ENCODE measurements at regions not wholly inside any gene's neighbourhood (a gene's known extent, or its start where the extent isn't known, plus 50 kb on each side); places are given as distances from the start of the nearest gene placed in this dataset.
"Not testable (repeated sequence)": the region's sequence is repeated elsewhere in the genome, so short reads cannot be mapped to it uniquely, and the experiment has no call there.

GRCh38 chr15:24784506-24784905 lies 108.9 kb downstream of the NPAP1 start:
- no CpG with 5 or more reads among the region's 4 CpGs for WGBS (ENCODE audit: extremely low coverage, insufficient coverage, insufficient read length)
- no peak for DNase-seq
- H4K8ac ChIP-seq (ENCODE audit: low read depth, low read length), result no peak overlapping the region

GRCh38 chr15:24786347-24786746 lies 110.8 kb downstream of the NPAP1 start:
- H3K4me3 ChIP-seq (ENCODE audit: low read depth, low read length), result no peak overlapping the region
- no peak for DNase-seq
- H2BK5ac ChIP-seq (ENCODE audit: low read depth, low read length, poor library complexity), result no peak overlapping the region

More at GRCh38 chr15:24784506-24784905, 108.9 kb downstream of the NPAP1 start:
- Histone ChIP-seq H3K23ac (ENCODE audit: low read length) (no peak overlapping the region), H3K27me3 (ENCODE audit: insufficient read depth, low read length) (no peaks in the 10 kb centered on the region), H3K4me2 (ENCODE audit: low read length) (no peak overlapping the region), H2BK5ac (ENCODE audit: low read depth, low read length, poor library complexity) (no peak overlapping the region), H2BK120ac (ENCODE audit: insufficient read depth, low read length, poor library complexity) (no peak overlapping the region), H3K4me3 (ENCODE audit: low read depth, low read length) (no peak overlapping the region), H3K4me1 (ENCODE audit: control insufficient read depth in 1 of 2, insufficient read depth in 2 of 2, low read length in 2 of 2) (no peaks in the 10 kb centered on the region), H3K9ac (ENCODE audit: low read length) (no peak overlapping the region), H4K91ac (ENCODE audit: low read depth, low read length) (no peak overlapping the region), H3K79me2 (ENCODE audit: control insufficient read depth, insufficient read depth, low read length, poor library complexity) (no peaks in the 10 kb centered on the region), H2AK5ac (ENCODE audit: low read length) (no peak overlapping the region), H3K9me3 (ENCODE audit: insufficient read depth, low read depth, low read length) (no peaks in the 10 kb centered on the region), H4K12ac (ENCODE audit: low read depth, low read length) (no peak overlapping the region), H3K14ac (ENCODE audit: low read length) (no peak overlapping the region), H3K36me3 (ENCODE audit: control insufficient read depth in 1 of 2, insufficient read depth in 2 of 2, low read length in 2 of 2) (no peaks in the 10 kb centered on the region), H3K27ac (ENCODE audit: low read depth, low read length) (no peak overlapping the region), H3K79me1 (ENCODE audit: low read length) (no peaks in the 10 kb centered on the region), H3K4ac (ENCODE audit: low read depth, low read length) (no peak overlapping the region), H2BK12ac (ENCODE audit: low read length) (no peak overlapping the region), H3K18ac (ENCODE audit: low read length) (no peak overlapping the region), H2AFZ (ENCODE audit: insufficient read depth, low read length, poor library complexity) (no peak overlapping the region)

GRCh38 chr15:24802624-24803023 lies 127.0 kb downstream of the NPAP1 start:
- H2BK120ac ChIP-seq (ENCODE audit: insufficient read depth, low read length, poor library complexity); H3K4me1 ChIP-seq (ENCODE audit: control insufficient read depth in 1 of 2, insufficient read depth in 2 of 2, low read length in 2 of 2); H3K9me3 ChIP-seq (ENCODE audit: insufficient read depth, low read depth, low read length); H3K14ac ChIP-seq (ENCODE audit: low read length); H3K27ac ChIP-seq (ENCODE audit: low read depth, low read length); H3K27me3 ChIP-seq (ENCODE audit: insufficient read depth, low read length); H3K4ac ChIP-seq (ENCODE audit: low read depth, low read length); H2AK5ac ChIP-seq (ENCODE audit: low read length); H2BK5ac ChIP-seq (ENCODE audit: low read depth, low read length, poor library complexity); H2BK12ac ChIP-seq (ENCODE audit: low read length); H3K79me1 ChIP-seq (ENCODE audit: low read length); H3K4me2 ChIP-seq (ENCODE audit: low read length); H3K79me2 ChIP-seq (ENCODE audit: control insufficient read depth, insufficient read depth, low read length, poor library complexity); H3K18ac ChIP-seq (ENCODE audit: low read length); H3K9ac ChIP-seq (ENCODE audit: low read length); H3K23ac ChIP-seq (ENCODE audit: low read length); H3K36me3 ChIP-seq (ENCODE audit: control insufficient read depth in 1 of 2, insufficient read depth in 2 of 2, low read length in 2 of 2); H4K8ac ChIP-seq (ENCODE audit: low read depth, low read length); H3K4me3 ChIP-seq (ENCODE audit: low read depth, low read length); H2AFZ ChIP-seq (ENCODE audit: insufficient read depth, low read length, poor library complexity); H4K91ac ChIP-seq (ENCODE audit: low read depth, low read length); H4K12ac ChIP-seq (ENCODE audit: low read depth, low read length); DNase-seq: not testable (repeated sequence)
- no CpG with 5 or more reads among the region's 6 CpGs for WGBS (ENCODE audit: extremely low coverage, insufficient coverage, insufficient read length)

More at GRCh38 chr15:24786347-24786746, 110.8 kb downstream of the NPAP1 start:
- Histone ChIP-seq H3K4ac (ENCODE audit: low read depth, low read length) (no peak overlapping the region), H3K9ac (ENCODE audit: low read length) (no peak overlapping the region), H2BK120ac (ENCODE audit: insufficient read depth, low read length, poor library complexity) (no peak overlapping the region), H3K23ac (ENCODE audit: low read length) (no peak overlapping the region), H3K79me1 (ENCODE audit: low read length) (no peaks in the 10 kb centered on the region), H3K4me2 (ENCODE audit: low read length) (no peak overlapping the region), H3K18ac (ENCODE audit: low read length) (no peak overlapping the region), H4K12ac (ENCODE audit: low read depth, low read length) (no peak overlapping the region), H3K36me3 (ENCODE audit: control insufficient read depth in 1 of 2, insufficient read depth in 2 of 2, low read length in 2 of 2) (no peaks in the 10 kb centered on the region), H4K91ac (ENCODE audit: low read depth, low read length) (no peak overlapping the region), H2AK5ac (ENCODE audit: low read length) (no peak overlapping the region), H3K79me2 (ENCODE audit: control insufficient read depth, insufficient read depth, low read length, poor library complexity) (no peaks in the 10 kb centered on the region), H4K8ac (ENCODE audit: low read depth, low read length) (no peak overlapping the region), H3K27me3 (ENCODE audit: insufficient read depth, low read length) (no peaks in the 10 kb centered on the region), H3K27ac (ENCODE audit: low read depth, low read length) (no peak overlapping the region), H3K14ac (ENCODE audit: low read length) (no peak overlapping the region), H2AFZ (ENCODE audit: insufficient read depth, low read length, poor library complexity) (no peak overlapping the region), H2BK12ac (ENCODE audit: low read length) (no peak overlapping the region), H3K4me1 (ENCODE audit: control insufficient read depth in 1 of 2, insufficient read depth in 2 of 2, low read length in 2 of 2) (no peaks in the 10 kb centered on the region), H3K9me3 (ENCODE audit: insufficient read depth, low read depth, low read length) (no peaks in the 10 kb centered on the region)
- WGBS (ENCODE audit: extremely low coverage, insufficient coverage, insufficient read length), result no CpG with 5 or more reads among the region's 1 CpG

- H3K27me3 ChIP-seq (ENCODE audit: insufficient read depth, low read length), result no peaks in the 10 kb centered on the region
- no peak overlapping the region for H4K8ac ChIP-seq (ENCODE audit: low read depth, low read length)
- H3K36me3 ChIP-seq (ENCODE audit: control insufficient read depth in 1 of 2, insufficient read depth in 2 of 2, low read length in 2 of 2), result no peaks in the 10 kb centered on the region
- no peak overlapping the region for H3K18ac ChIP-seq (ENCODE audit: low read length)
- no peak overlapping the region for H3K4ac ChIP-seq (ENCODE audit: low read depth, low read length)
- no peaks in the 10 kb centered on the region for H3K79me1 ChIP-seq (ENCODE audit: low read length)
- H2BK120ac ChIP-seq (ENCODE audit: insufficient read depth, low read length, poor library complexity), result no peak overlapping the region
- no peak overlapping the region for H4K91ac ChIP-seq (ENCODE audit: low read depth, low read length)
- H3K23ac ChIP-seq (ENCODE audit: low read length), result no peak overlapping the region
- no peak overlapping the region for H4K12ac ChIP-seq (ENCODE audit: low read depth, low read length)
- no peak for DNase-seq
- H3K4me2 ChIP-seq (ENCODE audit: low read length), result no peak overlapping the region
- no peaks in the 10 kb centered on the region for H3K79me2 ChIP-seq (ENCODE audit: control insufficient read depth, insufficient read depth, low read length, poor library complexity)
- no CpG with 5 or more reads among the region's 2 CpGs for WGBS (ENCODE audit: extremely low coverage, insufficient coverage, insufficient read length)
- peaks cover 2% of the 10 kb centered on the region for H3K9me3 ChIP-seq (ENCODE audit: insufficient read depth, low read depth, low read length)
- H3K9ac ChIP-seq (ENCODE audit: low read length), result no peak overlapping the region
- H3K27ac ChIP-seq (ENCODE audit: low read depth, low read length), result no peak overlapping the region
- no peak overlapping the region for H3K4me3 ChIP-seq (ENCODE audit: low read depth, low read length)
- H2BK12ac ChIP-seq (ENCODE audit: low read length), result no peak overlapping the region
- no peak overlapping the region for H2AFZ ChIP-seq (ENCODE audit: insufficient read depth, low read length, poor library complexity)
- H3K4me1 ChIP-seq (ENCODE audit: control insufficient read depth in 1 of 2, insufficient read depth in 2 of 2, low read length in 2 of 2), result no peaks in the 10 kb centered on the region
- H2AK5ac ChIP-seq (ENCODE audit: low read length), result no peak overlapping the region
- no peak overlapping the region for H3K14ac ChIP-seq (ENCODE audit: low read length)
- no peak overlapping the region for H2BK5ac ChIP-seq (ENCODE audit: low read depth, low read length, poor library complexity)
Measured at GRCh38 chr15:24819680-24820079, 135.1 kb upstream of the SNRPN start.

All from trophoblast cell (in vitro differentiated cells and primary cell).